HG03108 (cell line): ENCODE measurements at regions not wholly inside any gene's neighbourhood (a gene's known extent, or its start where the extent isn't known, plus 50 kb on each side); places are given as distances from the start of the nearest gene placed in this dataset.

ENCODE experiments used
- ATAC-seq: cut with Tn5 transposase; IDR thresholded peaks from one replicate; pipeline ENCODE4 v1.9.1; 2021; ENCODE audit warnings: moderate library complexity; ENCODE audit not compliant: unreplicated experiment

DNA sequence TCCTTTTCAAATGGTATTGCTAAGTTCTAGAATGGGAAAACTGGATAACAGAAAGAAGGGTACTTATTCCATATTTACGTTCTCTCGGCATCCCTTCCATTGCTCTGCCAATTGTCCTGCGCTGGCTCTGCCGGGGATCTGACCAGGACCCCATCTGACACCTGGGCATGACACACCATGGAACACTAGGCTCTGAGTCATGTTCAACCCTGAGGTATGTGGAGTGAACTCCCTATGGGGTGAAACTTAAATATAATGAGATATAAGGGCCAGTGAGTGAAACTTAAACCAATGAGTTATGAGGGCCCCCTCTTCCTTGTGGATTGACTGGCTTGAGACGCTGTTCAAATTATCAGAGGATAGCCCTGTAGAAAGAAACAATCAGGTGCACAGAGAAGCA is 55.1 kb upstream of the ZEB1 start:
- no peak for ATAC-seq

DNA sequence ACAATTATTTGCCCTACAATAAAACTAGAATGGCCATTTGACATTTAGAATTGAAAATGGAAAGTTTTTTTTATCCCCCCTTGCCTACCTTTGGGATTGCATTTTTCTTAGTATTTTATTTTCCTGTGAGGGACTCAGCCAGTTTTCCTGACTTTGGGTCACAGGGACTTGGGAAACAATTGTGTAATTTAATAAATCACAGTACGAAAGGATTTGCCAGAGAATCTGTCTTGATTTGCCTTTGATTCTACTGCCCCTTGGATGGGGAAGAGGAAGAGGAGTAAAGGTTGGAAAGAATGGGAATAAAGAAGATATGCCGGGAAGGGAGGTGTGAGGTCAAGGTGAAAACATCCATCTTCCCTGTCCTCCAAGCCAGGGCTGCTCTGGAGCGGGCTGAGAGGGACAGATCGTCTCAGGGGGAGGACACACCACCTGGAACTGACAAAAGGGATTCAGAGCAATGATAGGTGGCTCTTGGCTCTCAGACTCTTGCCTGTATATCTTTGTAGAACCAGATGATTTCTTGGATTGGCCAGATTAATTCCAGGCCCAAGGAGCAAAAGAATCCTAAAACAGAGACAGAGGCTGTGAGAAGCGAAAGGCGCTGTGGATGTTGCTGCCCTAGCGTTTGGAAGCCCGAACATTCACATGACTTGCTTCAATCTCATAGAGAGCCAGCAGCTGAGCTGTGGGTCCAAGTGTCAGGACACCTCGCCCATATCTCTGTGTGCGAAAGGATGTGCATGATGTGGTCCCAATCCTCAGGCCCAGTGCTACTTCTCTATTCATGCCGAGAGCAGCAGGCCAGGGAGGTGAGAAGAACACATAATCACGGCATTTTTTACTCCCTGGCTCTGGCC is 50.3 kb upstream of the ZEB1 start:
- ATAC-seq = no peak
